Vagina (tissue), 2 donors: ENCODE measurements at regions not wholly inside any gene's neighbourhood (a gene's known extent, or its start where the extent isn't known, plus 50 kb on each side); places are given as distances from the start of the nearest gene placed in this dataset.

Experiments
- POLR2A ChIP-seq, 2 donors: fragments of 450-650 bp; IDR thresholded peaks; one replicate each; pipeline ENCODE4 v1.6.1; 2017; ENCODE audit warnings: antibody characterized with exemption in 2 of 2, mild to moderate bottlenecking in 2 of 2, moderate library complexity in 2 of 2
- TF ChIP-seq, protein P1 (sequence below), 3 experiments: fragments of 450-650 bp in 2 of 3; fragments of 200-600 bp in 1 of 3; sonication (generic) in 1 of 3; IDR thresholded peaks; one replicate each; pipeline ENCODE4 v1.5.1; 2017 to 2019; ENCODE audit warnings: antibody characterized with exemption in 3 of 3, mild to moderate bottlenecking in 2 of 3, moderate library complexity in 2 of 3

DNA sequence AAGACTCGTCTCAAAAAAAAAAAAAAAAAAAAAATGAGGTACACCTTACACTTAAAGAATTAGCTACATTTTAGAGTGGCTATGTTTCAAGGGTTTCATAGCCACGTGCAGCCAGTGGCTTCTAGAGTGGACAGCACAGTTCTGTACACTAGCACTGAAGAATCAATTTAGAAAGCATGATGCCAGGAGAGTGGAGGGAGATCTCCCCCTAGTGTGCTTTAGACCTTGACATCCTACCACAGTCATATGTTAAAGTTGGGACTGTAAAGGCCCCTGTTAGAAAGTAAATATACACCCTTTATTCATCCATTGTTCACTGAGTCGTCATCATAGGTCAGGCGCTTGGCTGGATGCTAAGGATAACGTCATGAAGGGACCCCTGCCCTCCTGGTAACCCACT lies 179.4 kb downstream of the QDPR start:
- TF ChIP-seq, protein P1, sequence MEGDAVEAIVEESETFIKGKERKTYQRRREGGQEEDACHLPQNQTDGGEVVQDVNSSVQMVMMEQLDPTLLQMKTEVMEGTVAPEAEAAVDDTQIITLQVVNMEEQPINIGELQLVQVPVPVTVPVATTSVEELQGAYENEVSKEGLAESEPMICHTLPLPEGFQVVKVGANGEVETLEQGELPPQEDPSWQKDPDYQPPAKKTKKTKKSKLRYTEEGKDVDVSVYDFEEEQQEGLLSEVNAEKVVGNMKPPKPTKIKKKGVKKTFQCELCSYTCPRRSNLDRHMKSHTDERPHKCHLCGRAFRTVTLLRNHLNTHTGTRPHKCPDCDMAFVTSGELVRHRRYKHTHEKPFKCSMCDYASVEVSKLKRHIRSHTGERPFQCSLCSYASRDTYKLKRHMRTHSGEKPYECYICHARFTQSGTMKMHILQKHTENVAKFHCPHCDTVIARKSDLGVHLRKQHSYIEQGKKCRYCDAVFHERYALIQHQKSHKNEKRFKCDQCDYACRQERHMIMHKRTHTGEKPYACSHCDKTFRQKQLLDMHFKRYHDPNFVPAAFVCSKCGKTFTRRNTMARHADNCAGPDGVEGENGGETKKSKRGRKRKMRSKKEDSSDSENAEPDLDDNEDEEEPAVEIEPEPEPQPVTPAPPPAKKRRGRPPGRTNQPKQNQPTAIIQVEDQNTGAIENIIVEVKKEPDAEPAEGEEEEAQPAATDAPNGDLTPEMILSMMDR (IDR thresholded peaks at IDR 0.05) = no peak
- TF ChIP-seq POLR2A (IDR thresholded peaks at IDR 0.05) = no peak
